ENCODE measurements at regions not wholly inside any gene's neighbourhood (a gene's known extent, or its start where the extent isn't known, plus 50 kb on each side); places are given as distances from the start of the nearest gene placed in this dataset.
"Not testable (repeated sequence)": the region's sequence is repeated elsewhere in the genome, so short reads cannot be mapped to it uniquely, and the experiment has no call there.

GRCh38 chr2:122750095-122750494, 994.6 kb downstream of the TSN start:
- DNase-seq = no peak

GRCh38 chr2:122750808-122751207, 995.4 kb downstream of the TSN start:
- DNase-seq = no peak

- DNase-seq = peak; percentile 78
These were observed 997.9 kb downstream of the TSN start for GRCh38 chr2:122753336-122753735.

- peak; percentile 97 for DNase-seq
These were observed 999.1 kb downstream of the TSN start for GRCh38 chr2:122754561-122754960.

GRCh38 chr2:122755281-122755780, 999.9 kb downstream of the TSN start:
- peak; percentile 98 for DNase-seq

- DNase-seq = no peak
These were observed 1003.5 kb downstream of the TSN start for GRCh38 chr2:122758967-122759366.

GRCh38 chr2:122764014-122764413, 1008.6 kb downstream of the TSN start:
- no peak for DNase-seq

- DNase-seq = no peak
These were observed 1024.8 kb downstream of the TSN start for GRCh38 chr2:122780251-122780650.

- DNase-seq = no peak
These were observed 1038.6 kb downstream of the TSN start for GRCh38 chr2:122794100-122794499.

- DNase-seq = no peak
These were observed 1040.3 kb downstream of the TSN start for GRCh38 chr2:122795763-122796162.

GRCh38 chr2:122799391-122799790, 1043.9 kb downstream of the TSN start:
- no peak for DNase-seq

- DNase-seq = no peak
These were observed 1045.3 kb downstream of the TSN start for GRCh38 chr2:122800781-122801180.

- no peak for DNase-seq
These were observed 1049.0 kb downstream of the TSN start for GRCh38 chr2:122804494-122804893.

- no peak for DNase-seq
These were observed 1049.9 kb downstream of the TSN start for GRCh38 chr2:122805346-122805745.

- no peak for DNase-seq
These were observed 1053.0 kb downstream of the TSN start for GRCh38 chr2:122808286-122808969.

- not testable (repeated sequence) for DNase-seq
These were observed 1056.8 kb downstream of the TSN start for GRCh38 chr2:122812214-122812613.

GRCh38 chr2:122815120-122815519, 1059.7 kb downstream of the TSN start:
- no peak for DNase-seq

GRCh38 chr2:122816803-122817202, 1061.4 kb downstream of the TSN start:
- DNase-seq = no peak

- DNase-seq = no peak
These were observed 1066.9 kb downstream of the TSN start for GRCh38 chr2:122822319-122822718.

- no peak for DNase-seq
These were observed 1074.7 kb downstream of the TSN start for GRCh38 chr2:122830157-122830556.

- DNase-seq = no peak
These were observed 1076.2 kb downstream of the TSN start for GRCh38 chr2:122831649-122832048.

- DNase-seq = no peak
These were observed 1088.1 kb downstream of the TSN start for GRCh38 chr2:122843503-122843902.

GRCh38 chr2:122851161-122851560, 1095.7 kb downstream of the TSN start:
- DNase-seq = no peak

GRCh38 chr2:122851972-122852531, 1096.6 kb downstream of the TSN start:
- DNase-seq = no peak

GRCh38 chr2:122856696-122857095, 1101.2 kb downstream of the TSN start:
- no peak for DNase-seq

Data from GF-D8 (cell line).